Endothelial cell of umbilical vein (primary cell): ENCODE measurements at regions not wholly inside any gene's neighbourhood (a gene's known extent, or its start where the extent isn't known, plus 50 kb on each side); places are given as distances from the start of the nearest gene placed in this dataset.

ENCODE experiments used
- BruUV-seq: library from RNA; stranded (reverse); fragments of 400-500 nt; replicated peaks from 2 replicates; lab custom pipeline; 2021; lab: Mats Ljungman, UMichigan
- CTCF ChIA-PET: fragments of 300-600, 350-600 bp; sonication (Branson Sonifier 250); formaldehyde crosslinking; loops from one replicate; lab custom pipeline; 2021; ENCODE audit warnings: antibody characterized with exemption, inconsistent platforms; lab: Charles Lee
- POLR2A ChIA-PET: fragments of 300-600, 350-600 bp; sonication (Branson Sonifier 250); formaldehyde crosslinking; loops from one replicate; lab custom pipeline; 2021; ENCODE audit warnings: antibody characterized with exemption, inconsistent platforms; lab: Charles Lee
- DNase-seq: peaks from one replicate; pipeline ENCODE4 v3.0.0-alpha.2; 2011; ENCODE audit warnings: low read depth, low spot score
- FAIRE-seq: peaks from 2 replicates; lab custom pipeline; 2011; peaks lifted over from hg19 to GRCh38; lab: Jason Lieb, UNC
- H2AFZ ChIP-seq: 2 replicates; pipeline ENCODE4 v1.6.0; 2012; ENCODE audit warnings: low read depth, low read length, control low read depth, inconsistent platforms
- H3K27ac ChIP-seq: 2 replicates; pipeline ENCODE4 v1.5.1; 2011; ENCODE audit warnings: low read depth, mild to moderate bottlenecking, control low read depth, low read length, moderate library complexity; ENCODE audit not compliant: insufficient read depth
- H3K27me3 ChIP-seq, 2 experiments: 2 replicates each; pipeline versions ENCODE4 v1.6.0 to v1.6.1; 2011; ENCODE audit warnings: low read length in 2 of 2, mixed read lengths in 1 of 2; ENCODE audit not compliant: control insufficient read depth in 2 of 2, insufficient read depth in 2 of 2
- H3K36me3 ChIP-seq, 2 experiments: 2 replicates in 1 of 2; 3 replicates in 1 of 2; pipeline ENCODE4 v1.5.1; 2011; ENCODE audit warnings: low read length in 2 of 2, mild to moderate bottlenecking in 1 of 2, moderate library complexity in 1 of 2; ENCODE audit not compliant: control insufficient read depth in 2 of 2, insufficient read depth in 2 of 2; ENCODE audit errors: extremely low read depth in 1 of 2
- H3K4me1 ChIP-seq: 3 replicates; pipeline ENCODE4 v1.5.1; 2011; ENCODE audit warnings: mild to moderate bottlenecking, low read length; ENCODE audit not compliant: control insufficient read depth, insufficient read depth; ENCODE audit errors: extremely low read depth
- H3K4me2 ChIP-seq: 2 replicates; pipeline ENCODE4 v1.6.1; 2011; ENCODE audit warnings: low read length, control low read depth, mixed read lengths; ENCODE audit not compliant: insufficient read depth
- H3K4me3 ChIP-seq, 3 experiments: fragments of 200-600 bp in 1 of 3; sonication (generic), shearing (Covaris generic) in 1 of 3; replicated peaks in 1 of 3; 2 replicates each; pipeline ENCODE4 v1.5.1; 2011 to 2016; ENCODE audit warnings: control low read depth in 3 of 3, low read length in 3 of 3, mild to moderate bottlenecking in 2 of 3, inconsistent platforms in 1 of 3, low read depth in 1 of 3, moderate library complexity in 1 of 3; ENCODE audit not compliant: insufficient read depth in 1 of 3
- H3K79me2 ChIP-seq: 2 replicates; pipeline ENCODE4 v1.6.0; 2012; ENCODE audit warnings: low read length, inconsistent platforms; ENCODE audit not compliant: control insufficient read depth, insufficient read depth
- H3K9ac ChIP-seq: replicated peaks from 2 replicates; pipeline ENCODE3; 2011; ENCODE audit warnings: low read length, control low read depth; ENCODE audit not compliant: insufficient read depth; ENCODE audit errors: extremely low read depth
- H3K9me1 ChIP-seq: replicated peaks from 3 replicates; pipeline ENCODE4 v1.6.0; 2011; ENCODE audit warnings: mild to moderate bottlenecking, low read length; ENCODE audit not compliant: control insufficient read depth, insufficient read depth; ENCODE audit errors: extremely low read depth
- H3K9me3 ChIP-seq: replicated peaks from 2 replicates; pipeline ENCODE4 v1.5.1; 2012; ENCODE audit warnings: low read length, inconsistent platforms; ENCODE audit not compliant: control insufficient read depth, insufficient read depth
- H4K20me1 ChIP-seq: replicated peaks from 2 replicates; pipeline ENCODE3; 2011; ENCODE audit warnings: mild to moderate bottlenecking, low read length; ENCODE audit not compliant: control insufficient read depth, insufficient read depth; ENCODE audit errors: extremely low read depth
- CTCF ChIP-seq, 2 donors: IDR thresholded peaks; 1 replicate in 1 of 2; 2 replicates in 1 of 2; pipeline ENCODE4 v1.5.1; 2011; ENCODE audit warnings: low read length in 2 of 2, mild to moderate bottlenecking in 2 of 2, moderate library complexity in 2 of 2, control low read depth in 1 of 2, inconsistent platforms in 1 of 2, low read depth in 1 of 2; ENCODE audit not compliant: insufficient read depth in 1 of 2; ENCODE audit errors: extremely low read depth in 1 of 2
- EZH2 ChIP-seq: IDR thresholded peaks from 2 replicates; pipeline ENCODE4 v1.6.1; 2012; ENCODE audit warnings: borderline replicate concordance, low read depth, mild to moderate bottlenecking, moderate library complexity, low read length, inconsistent platforms; ENCODE audit not compliant: severe bottlenecking
- FOS ChIP-seq: IDR thresholded peaks from 2 replicates; pipeline ENCODE4 v1.6.1; 2011; ENCODE audit warnings: mild to moderate bottlenecking, low read length, moderate library complexity, borderline replicate concordance; ENCODE audit not compliant: insufficient read depth
- GATA2 ChIP-seq: IDR thresholded peaks from 2 replicates; pipeline ENCODE4 v1.7.0; 2011; ENCODE audit warnings: low read depth, mild to moderate bottlenecking, moderate library complexity, mixed read lengths, low read length; ENCODE audit not compliant: insufficient read length, insufficient read depth
- JUN ChIP-seq: IDR thresholded peaks from 2 replicates; pipeline ENCODE4 v1.6.1; 2011; ENCODE audit warnings: borderline replicate concordance, low read depth; ENCODE audit not compliant: insufficient read length, insufficient read depth
- MAX ChIP-seq: IDR thresholded peaks from 2 replicates; pipeline ENCODE4 v1.6.1; 2011; ENCODE audit not compliant: insufficient read depth, insufficient read length
- MYC ChIP-seq: IDR thresholded peaks from one replicate; pipeline ENCODE4 v1.6.1; 2011; ENCODE audit warnings: mild to moderate bottlenecking, low read depth, low read length
- POLR2A ChIP-seq: IDR thresholded peaks from 2 replicates; pipeline ENCODE4 v1.6.1; 2012; ENCODE audit warnings: low read depth, mild to moderate bottlenecking, control low read depth, low read length
- POLR2AphosphoS5 ChIP-seq: IDR thresholded peaks from 2 replicates; pipeline ENCODE4 v1.6.1; 2012; ENCODE audit warnings: low read depth, mild to moderate bottlenecking, control low read depth, low read length, moderate library complexity; ENCODE audit not compliant: insufficient read depth
- dilution Hi-C: fragments of 300-500 bp; cut with MboI; formaldehyde crosslinking; loops from one replicate; pipeline ENCODE4 v1.15.0; 2019; ENCODE audit warnings: low sequenced_read_pairs; ENCODE audit not compliant: extremely low pct_ligation_motif_present
- intact Hi-C: fragments of 100-400 bp; cut with micrococcal nuclease; formaldehyde crosslinking; loops from one replicate; pipeline ENCODE4 v1.10.0; 2022

GRCh38 chr18:30149585-30149984 lies 893.0 kb downstream of the DSC3 start:
- H3K36me3 ChIP-seq, result no peaks in the 10 kb centered on the region
- CTCF ChIA-PET, result interaction anchor here (1.5 kb wide), 1 partner anchor 104 kb away, joined by 3 read pairs; no protein-coding TSS in a partner anchor
- H2AFZ ChIP-seq, result no peak overlapping the region
- H3K4me2 ChIP-seq, result no peak overlapping the region
- no peaks in the 10 kb centered on the region for H3K4me1 ChIP-seq
- dilution Hi-C loops, result no loop called here
- TF ChIP-seq MAX, result no peak
- no peak for TF ChIP-seq GATA2
- TF ChIP-seq EZH2, result no peak
- TF ChIP-seq POLR2AphosphoS5, result no peak
- no peak for TF ChIP-seq FOS
- TF ChIP-seq CTCF (IDR thresholded peaks at IDR 0.05; ENCODE audit: extremely low read depth in 1 of 2, insufficient read depth in 1 of 2, low read depth in 1 of 2, low read length in 2 of 2), result no peak
- no peak for TF ChIP-seq MYC
- no peak for TF ChIP-seq JUN
- no peak for TF ChIP-seq POLR2A
- H3K4me3 ChIP-seq, result no peak overlapping the region
- BruUV-seq, result no TSS peak
- no peak overlapping the region for H3K27ac ChIP-seq
- intact Hi-C loops, result no loop called here
- H3K9ac ChIP-seq, result no peak overlapping the region
- H4K20me1 ChIP-seq, result no peaks in the 10 kb centered on the region
- no peaks in the 10 kb centered on the region for H3K79me2 ChIP-seq
- H3K9me3 ChIP-seq, result no peaks in the 10 kb centered on the region
- no peak for DNase-seq
- H3K27me3 ChIP-seq, result no peaks in the 10 kb centered on the region
- no peak for FAIRE-seq
- POLR2A ChIA-PET, result no interaction called here
- H3K9me1 ChIP-seq, result no peaks in the 10 kb centered on the region
